Esophagus squamous epithelium (tissue), 4 donors: ENCODE measurements at regions not wholly inside any gene's neighbourhood (a gene's known extent, or its start where the extent isn't known, plus 50 kb on each side); places are given as distances from the start of the nearest gene placed in this dataset.

Source experiments
- POLR2A ChIP-seq, 4 donors: fragments of 450-650 bp; IDR thresholded peaks; one replicate each; pipeline ENCODE4 v1.6.1; 2017; ENCODE audit warnings: antibody characterized with exemption in 4 of 4, mild to moderate bottlenecking in 4 of 4, moderate library complexity in 3 of 4
- TF ChIP-seq, protein P1 (sequence below), 6 experiments: fragments of 450-650 bp in 4 of 6; fragments of 200-600 bp in 2 of 6; sonication (generic) in 2 of 6; IDR thresholded peaks; one replicate each; pipeline ENCODE4 v1.5.1; 2016 to 2019; ENCODE audit warnings: antibody characterized with exemption in 6 of 6, mild to moderate bottlenecking in 4 of 6, moderate library complexity in 4 of 6

DNA sequence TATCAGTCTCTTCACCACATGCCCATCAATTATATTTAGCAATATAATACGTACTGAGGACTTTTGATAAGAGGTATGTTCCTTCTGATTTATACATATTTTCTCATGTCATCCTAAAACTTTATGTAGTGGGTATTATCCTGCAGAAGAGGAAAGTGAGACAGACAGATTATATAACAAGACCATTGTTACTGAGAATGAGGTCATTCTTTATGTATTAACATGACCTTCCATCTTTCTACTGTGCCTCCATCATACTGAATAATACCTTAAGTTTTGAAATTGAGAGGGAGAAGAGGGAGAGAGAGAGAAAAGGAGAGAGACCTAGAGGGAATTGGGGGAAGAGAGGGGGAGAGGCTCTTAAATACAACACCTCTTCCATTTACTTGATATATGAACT is 90.9 kb upstream of the CARMIL1 start:
- TF ChIP-seq POLR2A (IDR thresholded peaks at IDR 0.05): no peak
- TF ChIP-seq, protein P1, sequence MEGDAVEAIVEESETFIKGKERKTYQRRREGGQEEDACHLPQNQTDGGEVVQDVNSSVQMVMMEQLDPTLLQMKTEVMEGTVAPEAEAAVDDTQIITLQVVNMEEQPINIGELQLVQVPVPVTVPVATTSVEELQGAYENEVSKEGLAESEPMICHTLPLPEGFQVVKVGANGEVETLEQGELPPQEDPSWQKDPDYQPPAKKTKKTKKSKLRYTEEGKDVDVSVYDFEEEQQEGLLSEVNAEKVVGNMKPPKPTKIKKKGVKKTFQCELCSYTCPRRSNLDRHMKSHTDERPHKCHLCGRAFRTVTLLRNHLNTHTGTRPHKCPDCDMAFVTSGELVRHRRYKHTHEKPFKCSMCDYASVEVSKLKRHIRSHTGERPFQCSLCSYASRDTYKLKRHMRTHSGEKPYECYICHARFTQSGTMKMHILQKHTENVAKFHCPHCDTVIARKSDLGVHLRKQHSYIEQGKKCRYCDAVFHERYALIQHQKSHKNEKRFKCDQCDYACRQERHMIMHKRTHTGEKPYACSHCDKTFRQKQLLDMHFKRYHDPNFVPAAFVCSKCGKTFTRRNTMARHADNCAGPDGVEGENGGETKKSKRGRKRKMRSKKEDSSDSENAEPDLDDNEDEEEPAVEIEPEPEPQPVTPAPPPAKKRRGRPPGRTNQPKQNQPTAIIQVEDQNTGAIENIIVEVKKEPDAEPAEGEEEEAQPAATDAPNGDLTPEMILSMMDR (IDR thresholded peaks at IDR 0.05): no peak
